NCI-H128 (cell line): ENCODE measurements at regions not wholly inside any gene's neighbourhood (a gene's known extent, or its start where the extent isn't known, plus 50 kb on each side); places are given as distances from the start of the nearest gene placed in this dataset.
A peak's percentile ranks its signal among the peaks of the same experiment; 100 is the strongest.
"Not testable (repeated sequence)": the region's sequence is repeated elsewhere in the genome, so short reads cannot be mapped to it uniquely, and the experiment has no call there.

Experiments
- DNase-seq: peaks from one replicate; lab custom pipeline; 2025; ENCODE audit not compliant: unreplicated experiment; lab: John Stamatoyannopoulos, UW

DNA sequence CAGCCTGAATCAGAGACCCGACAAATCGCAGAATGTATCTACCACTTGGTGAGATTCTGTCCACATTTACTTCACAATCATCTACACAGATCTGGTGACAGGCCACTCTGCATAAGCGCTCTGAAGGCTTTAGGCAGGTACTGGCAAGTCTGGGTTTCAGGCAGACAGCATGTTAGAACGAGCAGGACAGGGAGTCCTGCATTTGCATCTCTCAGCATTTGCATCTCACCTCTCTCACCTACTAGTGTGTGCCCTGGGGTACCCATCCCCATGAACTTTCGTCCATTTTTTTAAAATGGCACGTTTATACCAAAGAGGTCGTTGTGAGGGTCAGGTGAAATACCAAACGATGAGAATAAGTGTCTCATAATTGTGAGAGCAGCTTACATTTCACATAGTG lies 108.2 kb downstream of the SPATA31A1 start:
- not testable (repeated sequence) for DNase-seq

DNA sequence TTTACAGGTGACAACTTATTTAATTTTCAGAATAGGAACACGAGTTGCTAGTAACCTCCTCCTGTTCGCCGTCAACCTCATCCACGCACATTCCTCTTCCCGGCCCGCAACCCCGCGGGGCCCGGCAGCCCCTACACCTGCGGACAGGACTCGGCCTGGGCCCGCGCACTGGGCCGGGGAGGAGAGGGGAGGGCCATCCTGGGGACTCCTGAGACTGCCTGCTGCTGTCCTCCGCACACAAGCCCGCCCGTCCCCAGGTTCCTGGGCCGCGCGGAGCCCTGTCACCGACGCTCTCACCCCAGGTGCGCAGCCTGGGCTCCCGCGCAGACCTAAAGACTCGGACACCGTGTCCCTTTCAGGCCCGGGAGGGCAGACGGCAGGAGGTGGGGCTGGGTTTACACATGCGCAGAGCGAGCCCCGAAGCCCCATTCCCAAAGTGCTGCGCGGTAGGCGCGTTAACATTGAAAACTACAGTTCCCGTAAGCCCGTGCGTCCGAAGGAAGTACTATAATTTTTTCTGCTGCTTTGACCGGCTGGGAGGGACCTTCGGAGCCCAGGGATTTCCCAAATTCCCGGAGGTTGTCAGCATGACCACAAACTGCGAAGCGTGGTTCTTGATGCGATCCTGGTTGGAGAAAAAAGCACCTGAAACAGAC lies 108.8 kb downstream of the SPATA31A1 start:
- DNase-seq: peak; percentile 75

DNA sequence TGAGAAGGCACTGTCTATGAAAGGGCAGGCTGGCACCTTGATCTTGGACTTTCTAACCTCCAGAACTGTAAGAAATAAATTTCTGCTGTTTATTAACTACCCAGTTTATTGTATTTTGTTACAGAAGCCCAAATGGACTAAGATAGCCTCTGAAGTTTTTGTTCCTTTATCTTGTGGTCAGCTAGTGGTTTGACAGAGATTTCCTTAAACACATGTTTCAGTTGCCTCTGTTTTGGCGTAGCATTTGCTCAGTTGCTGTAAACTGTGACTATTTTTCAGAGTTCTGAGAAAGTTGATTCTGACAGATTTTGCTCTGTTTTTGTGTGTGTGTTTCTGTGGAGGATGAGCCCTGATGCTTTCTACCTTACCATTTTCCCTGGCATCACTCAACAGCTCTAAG lies 119.0 kb downstream of the SPATA31A1 start:
- DNase-seq: not testable (repeated sequence)

DNA sequence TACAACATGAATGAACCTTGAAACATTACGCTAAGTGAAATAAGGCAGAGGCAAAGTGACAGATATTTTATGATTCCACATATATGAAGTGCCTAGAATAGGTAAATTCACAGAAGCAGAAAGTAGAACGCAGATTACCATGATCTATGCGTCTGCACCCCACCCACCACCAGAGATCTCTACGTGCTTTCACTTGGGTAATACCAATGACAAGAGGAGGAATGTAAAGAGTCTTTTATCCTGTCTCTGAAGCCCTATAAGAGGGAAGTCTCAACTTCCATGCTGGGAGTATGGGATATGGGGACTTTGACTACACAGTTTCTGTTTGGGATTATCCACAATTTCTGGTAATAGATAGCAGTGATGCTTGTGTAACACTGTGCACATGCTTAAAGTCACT lies 127.6 kb downstream of the SPATA31A1 start:
- not testable (repeated sequence) for DNase-seq

DNA sequence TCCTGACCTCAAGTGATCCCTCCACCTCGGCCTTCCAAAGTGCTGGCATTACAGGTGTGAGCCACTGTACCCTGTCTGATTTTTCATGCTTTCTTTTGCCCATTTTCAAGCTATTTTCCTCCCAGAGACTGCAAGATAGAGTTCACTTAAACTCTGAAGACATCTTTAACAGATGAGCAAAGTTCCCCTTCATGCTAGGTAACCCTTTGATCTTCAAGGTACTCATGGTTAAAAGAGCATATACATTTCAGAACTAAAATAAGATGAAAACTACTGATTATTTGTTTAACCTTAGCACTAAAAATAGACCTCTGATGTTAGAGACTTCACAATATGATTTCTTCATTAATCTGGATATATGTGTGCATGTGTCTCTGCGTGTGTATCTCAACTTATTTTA lies 128.4 kb downstream of the SPATA31A1 start:
- DNase-seq: not testable (repeated sequence)

DNA sequence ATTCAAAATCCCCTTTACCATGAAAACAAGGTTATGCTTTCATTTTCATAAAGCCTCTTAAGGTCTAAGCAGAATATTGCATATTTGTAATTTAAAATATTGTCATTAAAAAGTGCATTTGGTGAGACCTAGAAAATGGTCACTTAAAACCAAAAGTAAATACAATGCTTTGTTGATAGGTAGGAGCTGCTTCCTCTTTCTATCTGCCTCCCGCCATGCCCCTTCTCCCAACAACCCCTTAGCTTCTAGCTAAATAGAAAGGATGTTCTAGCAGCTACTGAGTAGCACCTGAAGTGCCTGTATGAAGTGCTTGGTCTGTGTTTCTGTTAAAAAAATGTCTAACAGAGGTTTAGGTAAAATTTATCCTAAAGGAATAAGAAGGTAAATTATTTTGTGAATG lies 128.8 kb downstream of the SPATA31A1 start:
- not testable (repeated sequence) for DNase-seq

DNA sequence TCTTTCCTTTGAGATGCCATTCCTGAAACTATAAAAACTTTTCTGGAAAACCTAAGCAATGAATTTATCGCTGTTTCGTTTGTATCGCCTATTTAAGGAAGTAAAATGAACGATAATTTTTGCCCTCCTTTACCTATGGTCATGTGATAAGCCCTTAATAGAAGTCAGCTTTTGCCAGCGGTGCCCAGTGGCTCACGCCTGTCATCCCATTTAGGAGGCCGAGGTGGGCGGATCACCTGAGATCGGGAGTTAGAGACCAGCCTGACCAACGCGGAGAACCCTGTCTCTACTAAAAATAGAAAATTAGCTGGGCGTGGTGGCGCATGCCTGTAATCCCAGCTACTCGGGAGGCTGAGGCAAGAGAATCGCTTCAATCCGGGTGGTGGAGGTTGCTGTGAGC lies 132.0 kb downstream of the SPATA31A1 start:
- DNase-seq: not testable (repeated sequence)

DNA sequence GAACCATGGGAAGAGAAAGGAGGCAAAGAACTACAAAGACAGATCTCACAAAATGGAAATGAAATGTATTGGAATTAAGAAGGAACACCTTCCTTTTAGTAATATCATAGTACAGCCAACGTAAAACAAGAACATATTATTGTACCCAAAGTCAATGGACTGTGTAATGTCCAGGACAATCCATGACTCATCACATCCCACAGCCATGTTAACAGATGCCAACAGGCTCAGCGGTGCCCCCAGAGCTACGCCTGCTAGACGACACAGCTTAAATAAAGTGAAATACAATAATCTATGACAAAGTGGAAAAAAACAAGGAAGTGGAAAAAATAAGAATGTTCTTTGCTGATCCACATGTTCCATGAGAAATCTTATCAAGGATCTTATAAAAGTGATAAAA lies 140.8 kb downstream of the SPATA31A1 start:
- not testable (repeated sequence) for DNase-seq

DNA sequence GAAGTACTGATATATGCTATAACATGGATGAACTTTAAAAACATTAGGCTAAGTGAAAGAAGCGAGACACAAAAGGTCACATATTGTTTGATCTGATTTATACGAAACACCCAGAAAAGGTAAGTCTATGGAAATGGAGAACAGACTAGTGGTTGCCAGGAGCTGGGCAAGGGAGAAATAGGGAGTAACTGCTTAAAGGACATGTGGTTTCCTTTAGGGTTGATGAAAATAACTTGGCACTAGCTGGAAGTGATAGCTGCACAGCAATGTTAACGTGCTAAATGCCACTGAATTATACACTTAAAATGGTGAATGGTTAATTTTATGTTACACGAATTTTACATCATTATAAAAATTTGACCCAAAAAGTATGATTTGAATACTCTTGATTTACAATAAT lies 147.7 kb downstream of the SPATA31A1 start:
- not testable (repeated sequence) for DNase-seq

DNA sequence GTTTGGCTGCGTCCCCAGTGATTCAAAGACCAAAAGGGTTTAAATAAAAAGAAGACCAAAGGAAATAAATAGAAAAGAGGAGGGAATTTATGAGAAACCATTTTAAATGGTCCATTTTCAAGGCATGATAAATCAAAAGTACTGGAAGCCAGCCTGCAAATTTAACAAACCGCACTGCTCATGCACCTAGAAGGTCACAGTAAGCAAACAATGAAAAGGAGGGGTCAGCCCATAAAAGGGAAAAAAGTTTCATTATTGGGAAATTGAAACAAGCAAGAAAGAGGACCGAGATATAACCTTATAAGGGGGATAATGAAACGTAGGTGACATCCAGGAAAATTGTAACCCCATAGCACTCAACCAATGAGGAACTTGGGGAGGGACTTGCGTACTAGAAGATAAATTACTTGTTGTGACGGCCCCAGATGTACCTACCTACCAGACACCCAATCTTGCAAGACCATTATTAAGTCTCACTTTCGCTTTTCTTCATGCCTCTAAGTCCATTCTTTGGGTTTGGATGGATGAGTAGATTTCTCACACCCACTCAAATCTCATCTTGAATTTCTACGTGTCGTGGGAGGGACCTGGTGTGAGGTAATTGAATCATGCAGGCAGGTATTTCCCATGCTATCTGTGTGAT lies 172.0 kb downstream of the SPATA31A1 start:
- DNase-seq: not testable (repeated sequence)

DNA sequence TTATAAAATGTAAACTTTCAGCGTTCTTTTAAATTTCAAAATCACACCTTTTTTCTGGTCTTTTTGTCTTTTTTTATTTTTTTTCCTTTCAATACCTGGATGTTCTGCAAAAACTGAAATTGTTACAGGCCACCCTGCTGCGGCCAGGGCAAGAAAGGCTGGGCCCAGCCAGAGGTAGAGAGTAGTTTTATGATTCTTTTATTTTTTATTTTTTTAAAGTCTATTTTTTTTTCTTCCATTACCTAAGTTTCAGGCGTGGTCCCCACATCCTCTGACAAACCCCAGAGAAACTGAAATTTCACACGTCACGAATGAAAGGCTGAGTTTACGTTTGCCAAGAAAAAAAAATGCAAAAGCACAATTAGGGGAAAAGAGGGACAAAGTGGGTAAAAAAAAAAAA lies 177.1 kb downstream of the SPATA31A1 start:
- not testable (repeated sequence) for DNase-seq

DNA sequence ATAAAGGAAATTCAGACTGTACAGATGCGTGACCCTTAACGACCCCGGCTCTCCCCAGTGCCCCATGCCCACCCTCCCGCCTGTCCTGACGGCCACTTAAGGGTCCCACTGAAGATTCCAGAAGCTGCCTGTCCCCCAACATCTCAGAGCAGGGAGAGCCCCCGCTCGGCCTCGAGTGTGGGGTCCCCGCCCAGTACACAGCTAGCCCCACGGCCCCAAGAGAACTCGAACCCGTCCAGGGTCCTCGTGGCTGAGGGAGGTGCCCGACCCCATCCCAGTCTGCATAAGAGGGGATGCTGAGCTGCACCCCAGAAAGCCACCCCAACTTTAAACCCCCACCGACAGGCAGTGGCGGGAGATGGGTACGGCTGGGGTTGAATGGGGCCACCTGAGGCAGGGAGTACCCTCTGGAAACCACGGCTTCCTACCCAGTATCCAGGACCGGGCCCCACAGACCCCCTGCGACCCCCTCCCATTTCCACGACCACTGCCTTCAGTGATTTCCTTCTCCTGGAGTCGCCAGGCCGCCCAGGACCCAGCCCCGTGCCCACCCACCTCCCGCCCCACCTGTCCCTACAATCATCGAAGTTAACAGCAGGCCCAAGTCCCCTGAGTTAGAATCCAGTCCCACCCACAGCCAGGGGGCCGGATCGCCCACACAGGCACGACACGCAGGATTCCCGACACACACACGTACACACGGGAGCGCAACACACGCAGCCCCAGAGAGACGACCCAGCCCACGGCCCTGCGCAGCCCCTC lies 177.7 kb downstream of the SPATA31A1 start:
- DNase-seq: not testable (repeated sequence)

DNA sequence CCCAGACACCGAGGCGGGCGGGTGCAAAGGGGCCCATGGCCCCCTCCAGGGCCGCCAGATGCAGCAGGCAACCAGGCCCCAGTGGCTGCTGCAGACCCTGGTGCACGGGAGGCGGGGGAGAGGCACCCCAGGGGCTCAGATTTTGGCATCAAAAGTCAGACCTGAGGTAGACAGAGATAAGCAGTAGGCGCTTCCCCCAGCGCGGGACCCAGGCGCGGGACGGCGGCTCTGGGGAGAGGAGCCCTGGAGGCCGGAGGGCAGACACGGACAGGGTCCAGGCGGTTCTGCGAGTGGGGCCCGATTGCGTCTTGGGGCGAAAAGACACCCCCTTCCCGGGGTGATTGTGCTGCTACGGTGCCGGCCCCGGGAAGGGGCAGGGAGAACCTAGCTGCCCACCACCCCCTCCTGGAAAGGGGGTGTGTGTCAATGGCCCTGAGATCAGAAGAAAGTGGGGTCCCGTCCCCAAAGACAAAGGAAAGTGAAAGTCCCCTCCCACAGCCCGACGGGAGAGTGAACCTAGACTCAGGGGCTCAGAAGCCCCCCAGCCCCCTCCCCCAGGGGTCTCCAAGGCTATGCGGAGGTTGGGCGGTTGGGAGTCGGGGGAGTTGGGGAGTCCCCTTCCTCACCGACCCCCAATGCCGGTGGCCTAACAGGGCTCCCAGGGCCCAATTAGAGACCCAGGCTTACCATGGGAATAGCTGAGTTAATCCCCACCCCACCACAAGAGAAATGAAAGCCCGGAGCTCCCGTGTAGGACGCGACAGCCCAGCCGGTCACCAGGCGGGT lies 178.5 kb downstream of the SPATA31A1 start:
- not testable (repeated sequence) for DNase-seq

DNA sequence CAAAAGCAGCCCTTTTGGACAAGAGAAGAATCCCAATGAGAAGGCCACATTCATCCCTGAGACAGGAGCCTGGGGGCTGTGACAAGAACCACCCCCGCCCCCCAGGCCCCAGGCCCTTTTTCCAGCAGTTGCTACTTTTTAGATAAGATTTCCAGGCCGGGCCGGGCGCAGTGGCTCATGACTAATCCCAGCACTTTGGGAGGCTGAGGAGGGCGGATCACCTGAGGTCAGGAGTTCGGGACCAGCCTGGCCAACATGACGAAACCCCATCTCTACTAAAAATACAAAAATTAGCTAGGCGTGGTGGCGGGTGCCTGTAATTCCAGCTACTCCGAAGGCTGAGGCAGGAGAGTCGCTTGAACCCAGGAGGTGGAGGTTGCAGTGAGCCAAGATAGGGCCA lies 179.4 kb downstream of the SPATA31A1 start:
- not testable (repeated sequence) for DNase-seq

DNA sequence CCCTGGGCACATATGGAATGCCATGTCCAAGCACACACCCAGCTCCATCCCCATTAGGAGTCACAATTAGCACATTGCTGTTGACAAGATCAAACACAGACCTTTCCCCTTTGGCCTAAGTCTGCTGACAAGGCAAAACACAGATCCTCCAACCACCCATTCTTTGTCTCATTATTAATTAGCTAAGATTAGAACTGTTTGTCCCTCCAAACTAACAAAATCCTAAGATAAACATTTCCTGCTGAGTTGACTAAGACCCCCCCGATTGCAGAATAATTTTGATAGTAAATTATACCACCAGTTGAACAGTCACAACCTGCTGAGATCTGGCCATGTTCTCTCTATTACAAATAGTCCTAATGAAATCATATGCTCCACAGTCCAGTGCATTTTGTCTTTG lies 186.7 kb downstream of the SPATA31A1 start:
- DNase-seq: not testable (repeated sequence)

DNA sequence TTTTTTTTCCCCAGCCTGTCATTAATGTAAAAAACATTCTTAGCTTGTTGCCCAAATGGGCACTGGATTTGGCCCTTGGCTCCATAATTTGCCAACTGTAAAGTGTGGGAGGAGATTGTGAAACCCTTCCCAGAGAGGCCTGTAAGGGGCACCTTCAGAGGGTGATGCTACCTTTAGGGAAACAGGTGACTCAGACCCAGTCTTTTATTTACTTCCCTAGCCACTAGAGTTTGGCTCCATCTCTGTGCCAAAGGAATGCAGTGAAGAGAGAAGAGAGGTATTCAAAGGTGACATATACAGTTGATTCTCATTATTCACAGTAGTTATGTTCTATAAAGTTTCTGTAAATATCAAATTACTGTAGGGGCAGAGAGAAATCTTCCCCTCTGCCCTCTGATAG lies 189.6 kb downstream of the SPATA31A1 start:
- DNase-seq: not testable (repeated sequence)

DNA sequence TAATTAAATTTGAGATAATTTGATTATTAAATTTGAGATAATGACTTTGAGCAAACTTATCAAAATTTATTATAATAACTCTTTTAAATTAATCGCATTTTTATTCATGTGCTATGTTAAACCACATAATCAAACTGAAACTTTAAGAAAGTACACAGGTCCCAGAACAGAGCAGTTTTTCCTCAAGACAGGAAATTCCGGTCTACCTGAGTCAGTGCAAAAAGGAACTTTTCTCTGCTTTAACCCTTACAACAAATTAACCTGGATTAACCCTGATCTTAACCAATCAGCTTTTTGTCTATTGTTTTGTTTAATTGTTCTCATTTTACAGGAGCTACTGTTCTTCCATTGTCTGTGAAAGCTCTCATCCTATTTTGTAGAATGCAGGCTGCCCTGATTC lies 195.1 kb downstream of the SPATA31A1 start:
- DNase-seq: not testable (repeated sequence)

DNA sequence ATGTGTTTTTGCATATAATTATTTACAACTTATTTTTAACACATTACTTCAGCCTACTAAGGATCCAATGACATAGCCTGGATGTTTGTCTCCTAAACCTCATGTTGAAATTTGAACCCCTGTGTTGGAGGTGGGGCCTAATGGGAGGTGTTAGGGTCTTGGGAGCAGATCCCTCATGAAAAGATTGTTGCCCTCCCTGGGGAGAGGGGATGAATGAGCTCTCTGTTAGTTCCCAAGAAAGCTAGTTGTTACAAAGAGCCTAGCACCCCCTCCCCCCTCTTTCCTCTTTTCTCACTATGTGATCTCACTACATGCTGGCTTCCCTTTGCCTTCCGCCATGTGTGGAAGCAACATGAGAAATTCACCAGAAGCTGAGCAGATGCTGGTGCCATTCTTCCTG lies 196.1 kb downstream of the SPATA31A1 start:
- not testable (repeated sequence) for DNase-seq

DNA sequence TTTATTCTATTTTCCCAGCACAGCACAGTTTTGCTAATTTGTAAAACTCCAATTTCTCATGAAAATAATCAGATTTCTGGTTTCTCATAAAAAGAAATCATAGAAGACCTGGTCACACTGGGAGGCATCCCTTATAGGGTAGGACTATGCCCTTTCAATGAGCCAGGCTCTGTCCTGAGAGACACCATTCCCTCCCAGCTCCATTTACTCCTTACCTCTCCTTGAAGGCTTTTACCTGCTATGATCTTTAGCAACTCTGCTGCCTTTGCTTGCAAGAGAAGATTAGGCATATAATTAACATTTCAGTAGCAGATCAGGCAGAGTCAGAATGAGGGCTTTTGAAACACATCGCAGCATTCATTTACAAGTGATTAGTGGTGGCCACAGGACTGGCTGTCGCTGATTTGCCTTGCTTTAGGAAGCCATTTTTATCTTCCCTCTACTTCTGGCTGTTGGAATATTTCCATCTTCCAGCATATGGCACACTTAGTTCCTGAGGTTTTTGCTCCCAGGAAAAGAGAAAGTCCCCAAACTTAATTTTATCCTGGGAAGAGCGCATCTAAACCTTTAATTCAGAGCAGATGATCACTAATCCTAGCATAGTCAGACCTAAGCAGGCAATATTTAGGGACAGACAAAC lies 196.9 kb downstream of the SPATA31A1 start:
- not testable (repeated sequence) for DNase-seq

DNA sequence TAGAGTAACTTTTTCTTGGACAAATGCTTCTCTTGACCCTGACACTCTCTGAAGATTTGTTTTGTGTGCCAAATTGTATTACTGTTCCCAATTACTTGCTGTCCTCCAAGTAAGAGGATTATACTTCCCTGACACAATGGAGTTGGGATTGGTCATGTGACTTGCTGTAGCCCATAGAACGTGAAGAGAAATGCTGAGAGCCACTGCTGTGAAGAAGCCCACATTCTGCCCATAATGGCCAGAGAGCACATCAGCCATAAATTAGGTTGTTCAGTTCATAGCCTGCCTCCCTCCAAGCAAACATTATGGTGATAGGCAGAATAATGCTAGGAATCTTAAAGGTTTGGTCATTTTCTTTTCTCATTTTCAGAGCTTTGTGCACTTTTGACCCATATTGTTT lies 198.9 kb downstream of the SPATA31A1 start:
- not testable (repeated sequence) for DNase-seq

DNA sequence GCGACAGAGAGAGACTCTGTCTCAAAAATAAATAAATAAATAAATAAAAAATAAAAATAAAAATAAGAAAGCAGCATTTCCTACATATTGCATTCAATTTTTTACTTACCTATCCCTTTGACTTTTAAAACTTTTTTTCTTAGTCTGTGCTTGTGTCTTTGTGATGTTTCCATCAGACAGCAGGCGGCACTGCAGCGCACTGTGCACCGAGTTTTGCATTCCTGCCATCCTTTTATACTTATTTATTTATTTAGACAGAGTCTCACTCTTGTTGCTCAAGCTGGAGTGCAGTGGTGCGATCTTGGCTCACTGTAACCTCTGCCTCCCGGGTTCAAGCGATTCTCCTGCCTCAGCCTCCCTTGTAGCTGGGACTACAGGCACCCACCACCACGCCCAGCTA lies 203.9 kb downstream of the SPATA31A1 start:
- DNase-seq: not testable (repeated sequence)
